HL-60 (cell line): ENCODE measurements at regions not wholly inside any gene's neighbourhood (a gene's known extent, or its start where the extent isn't known, plus 50 kb on each side); places are given as distances from the start of the nearest gene placed in this dataset.

ENCODE experiments used
- GABPA ChIP-seq: IDR thresholded peaks from 2 replicates; pipeline ENCODE4 v1.6.1; 2012; ENCODE audit warnings: low read depth
- POLR2AphosphoS5 ChIP-seq: IDR thresholded peaks from 2 replicates; pipeline ENCODE4 v1.6.1; 2012; ENCODE audit warnings: low read depth
- SPI1 ChIP-seq: IDR thresholded peaks from 2 replicates; pipeline ENCODE4 v1.6.1; 2012; ENCODE audit warnings: low read depth, mild to moderate bottlenecking, borderline replicate concordance
- TF ChIP-seq, protein P1 (sequence below): IDR thresholded peaks from one replicate; pipeline ENCODE4 v1.5.1; 2011; ENCODE audit warnings: low read length, control low read depth, inconsistent platforms; ENCODE audit not compliant: insufficient read depth
- TF ChIP-seq, protein P2 (sequence below): IDR thresholded peaks from 2 replicates; pipeline ENCODE4 v1.6.1; 2012; ENCODE audit warnings: low read depth; ENCODE audit not compliant: insufficient replicate concordance

DNA sequence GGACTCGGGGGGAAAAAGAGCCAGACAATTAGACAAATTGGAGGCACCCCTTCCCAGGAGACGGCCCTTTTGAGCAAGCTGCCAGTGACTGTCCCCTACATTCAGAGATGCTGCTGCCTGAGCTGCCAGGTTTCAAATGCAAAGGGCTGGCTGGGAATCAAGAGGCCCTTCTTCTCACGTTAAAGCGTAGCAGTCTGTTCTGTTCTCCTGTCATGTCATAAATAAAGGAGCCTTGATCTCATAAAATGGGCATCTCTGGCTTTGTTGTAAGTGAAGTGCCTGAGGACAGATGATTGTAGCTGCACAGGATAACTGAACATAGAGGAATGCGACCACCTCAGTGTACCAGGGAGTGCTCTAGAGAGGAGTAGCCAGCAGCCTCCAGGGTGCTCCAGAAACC, 917.9 kb downstream of the GRID1 start:
- TF ChIP-seq, protein P1, sequence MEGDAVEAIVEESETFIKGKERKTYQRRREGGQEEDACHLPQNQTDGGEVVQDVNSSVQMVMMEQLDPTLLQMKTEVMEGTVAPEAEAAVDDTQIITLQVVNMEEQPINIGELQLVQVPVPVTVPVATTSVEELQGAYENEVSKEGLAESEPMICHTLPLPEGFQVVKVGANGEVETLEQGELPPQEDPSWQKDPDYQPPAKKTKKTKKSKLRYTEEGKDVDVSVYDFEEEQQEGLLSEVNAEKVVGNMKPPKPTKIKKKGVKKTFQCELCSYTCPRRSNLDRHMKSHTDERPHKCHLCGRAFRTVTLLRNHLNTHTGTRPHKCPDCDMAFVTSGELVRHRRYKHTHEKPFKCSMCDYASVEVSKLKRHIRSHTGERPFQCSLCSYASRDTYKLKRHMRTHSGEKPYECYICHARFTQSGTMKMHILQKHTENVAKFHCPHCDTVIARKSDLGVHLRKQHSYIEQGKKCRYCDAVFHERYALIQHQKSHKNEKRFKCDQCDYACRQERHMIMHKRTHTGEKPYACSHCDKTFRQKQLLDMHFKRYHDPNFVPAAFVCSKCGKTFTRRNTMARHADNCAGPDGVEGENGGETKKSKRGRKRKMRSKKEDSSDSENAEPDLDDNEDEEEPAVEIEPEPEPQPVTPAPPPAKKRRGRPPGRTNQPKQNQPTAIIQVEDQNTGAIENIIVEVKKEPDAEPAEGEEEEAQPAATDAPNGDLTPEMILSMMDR, result no peak
- TF ChIP-seq GABPA (no peak), POLR2AphosphoS5 (no peak), SPI1 (no peak)
- TF ChIP-seq, protein P2, sequence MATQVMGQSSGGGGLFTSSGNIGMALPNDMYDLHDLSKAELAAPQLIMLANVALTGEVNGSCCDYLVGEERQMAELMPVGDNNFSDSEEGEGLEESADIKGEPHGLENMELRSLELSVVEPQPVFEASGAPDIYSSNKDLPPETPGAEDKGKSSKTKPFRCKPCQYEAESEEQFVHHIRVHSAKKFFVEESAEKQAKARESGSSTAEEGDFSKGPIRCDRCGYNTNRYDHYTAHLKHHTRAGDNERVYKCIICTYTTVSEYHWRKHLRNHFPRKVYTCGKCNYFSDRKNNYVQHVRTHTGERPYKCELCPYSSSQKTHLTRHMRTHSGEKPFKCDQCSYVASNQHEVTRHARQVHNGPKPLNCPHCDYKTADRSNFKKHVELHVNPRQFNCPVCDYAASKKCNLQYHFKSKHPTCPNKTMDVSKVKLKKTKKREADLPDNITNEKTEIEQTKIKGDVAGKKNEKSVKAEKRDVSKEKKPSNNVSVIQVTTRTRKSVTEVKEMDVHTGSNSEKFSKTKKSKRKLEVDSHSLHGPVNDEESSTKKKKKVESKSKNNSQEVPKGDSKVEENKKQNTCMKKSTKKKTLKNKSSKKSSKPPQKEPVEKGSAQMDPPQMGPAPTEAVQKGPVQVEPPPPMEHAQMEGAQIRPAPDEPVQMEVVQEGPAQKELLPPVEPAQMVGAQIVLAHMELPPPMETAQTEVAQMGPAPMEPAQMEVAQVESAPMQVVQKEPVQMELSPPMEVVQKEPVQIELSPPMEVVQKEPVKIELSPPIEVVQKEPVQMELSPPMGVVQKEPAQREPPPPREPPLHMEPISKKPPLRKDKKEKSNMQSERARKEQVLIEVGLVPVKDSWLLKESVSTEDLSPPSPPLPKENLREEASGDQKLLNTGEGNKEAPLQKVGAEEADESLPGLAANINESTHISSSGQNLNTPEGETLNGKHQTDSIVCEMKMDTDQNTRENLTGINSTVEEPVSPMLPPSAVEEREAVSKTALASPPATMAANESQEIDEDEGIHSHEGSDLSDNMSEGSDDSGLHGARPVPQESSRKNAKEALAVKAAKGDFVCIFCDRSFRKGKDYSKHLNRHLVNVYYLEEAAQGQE, result no peak
